GM19395 (cell line): ENCODE measurements at regions not wholly inside any gene's neighbourhood (a gene's known extent, or its start where the extent isn't known, plus 50 kb on each side); places are given as distances from the start of the nearest gene placed in this dataset.
A peak's percentile ranks its signal among the peaks of the same experiment; 100 is the strongest.
"Not testable (repeated sequence)": the region's sequence is repeated elsewhere in the genome, so short reads cannot be mapped to it uniquely, and the experiment has no call there.

Experiments used
- ATAC-seq: cut with Tn5 transposase; IDR thresholded peaks from one replicate; pipeline ENCODE4 v1.9.1; 2021; ENCODE audit warnings: mild to moderate bottlenecking, moderate library complexity; ENCODE audit not compliant: unreplicated experiment

- no peak for ATAC-seq
Observed at GRCh38 chr11:21625982-21626381, 566.9 kb upstream of the ANO5 start.

GRCh38 chr11:21628641-21629040 is 564.2 kb upstream of the ANO5 start:
- no peak for ATAC-seq

- peak; percentile 53 for ATAC-seq
Observed at GRCh38 chr11:21630934-21631478, 561.9 kb upstream of the ANO5 start.

- ATAC-seq = no peak
Observed at GRCh38 chr11:21631991-21632390, 560.9 kb upstream of the ANO5 start.

GRCh38 chr11:21634491-21634890 is 558.4 kb upstream of the ANO5 start:
- no peak for ATAC-seq

GRCh38 chr11:21634956-21635355 is 557.9 kb upstream of the ANO5 start:
- no peak for ATAC-seq

- ATAC-seq = no peak
Observed at GRCh38 chr11:21635394-21636145, 557.3 kb upstream of the ANO5 start.

- no peak for ATAC-seq
Observed at GRCh38 chr11:21636561-21636960, 556.3 kb upstream of the ANO5 start.

GRCh38 chr11:21640491-21640890 is 552.4 kb upstream of the ANO5 start:
- ATAC-seq = no peak

- ATAC-seq = no peak
Observed at GRCh38 chr11:21641869-21642268, 551.0 kb upstream of the ANO5 start.

- no peak for ATAC-seq
Observed at GRCh38 chr11:21646351-21646750, 546.5 kb upstream of the ANO5 start.

GRCh38 chr11:21650961-21651360 is 541.9 kb upstream of the ANO5 start:
- no peak for ATAC-seq

- no peak for ATAC-seq
Observed at GRCh38 chr11:21653951-21654421, 538.9 kb upstream of the ANO5 start.

- no peak for ATAC-seq
Observed at GRCh38 chr11:21656065-21656464, 536.8 kb upstream of the ANO5 start.

GRCh38 chr11:21658654-21659193 is 534.2 kb upstream of the ANO5 start:
- no peak for ATAC-seq

- not testable (repeated sequence) for ATAC-seq
Observed at GRCh38 chr11:21659377-21659776, 533.5 kb upstream of the ANO5 start.

GRCh38 chr11:21659961-21660360 is 532.9 kb upstream of the ANO5 start:
- ATAC-seq = no peak

GRCh38 chr11:21675049-21675616 is 517.8 kb upstream of the ANO5 start:
- ATAC-seq = no peak

- ATAC-seq = no peak
Observed at GRCh38 chr11:21687643-21688042, 505.2 kb upstream of the ANO5 start.

GRCh38 chr11:21704539-21704938 is 488.3 kb upstream of the ANO5 start:
- ATAC-seq = no peak

GRCh38 chr11:21707116-21707739 is 485.7 kb upstream of the ANO5 start:
- no peak for ATAC-seq

- no peak for ATAC-seq
Observed at GRCh38 chr11:21710809-21711208, 482.1 kb upstream of the ANO5 start.
